GM03348 (cell line): ENCODE measurements at regions not wholly inside any gene's neighbourhood (a gene's known extent, or its start where the extent isn't known, plus 50 kb on each side); places are given as distances from the start of the nearest gene placed in this dataset.
"Not testable (repeated sequence)": the region's sequence is repeated elsewhere in the genome, so short reads cannot be mapped to it uniquely, and the experiment has no call there.

ENCODE experiments used
- DNase-seq: peaks from one replicate; pipeline ENCODE4 v3.0.0; 2012; ENCODE audit warnings: low spot score

- no peak for DNase-seq
Observed at GRCh38 chr3:144524531-144524930, 552.9 kb downstream of the DIPK2A start.

DNA sequence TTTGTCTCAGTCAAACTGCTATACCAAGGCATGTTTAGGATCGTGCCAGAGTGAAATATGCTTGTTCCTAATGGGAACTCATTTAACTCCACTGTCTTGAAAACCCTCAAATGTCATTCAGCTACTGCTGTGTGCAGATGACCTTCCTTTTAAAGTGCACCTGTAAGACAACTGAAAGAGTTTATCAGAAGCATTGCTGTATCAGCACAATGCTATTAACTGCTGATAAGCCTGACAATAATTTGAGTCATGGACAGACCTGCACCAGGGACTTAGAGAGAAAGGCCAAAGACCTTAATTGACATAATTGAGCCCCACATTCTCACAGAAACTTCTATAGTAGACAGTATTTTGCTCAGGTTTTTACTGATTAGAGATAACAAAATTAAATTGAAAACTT, 557.9 kb downstream of the DIPK2A start:
- DNase-seq: no peak

DNA sequence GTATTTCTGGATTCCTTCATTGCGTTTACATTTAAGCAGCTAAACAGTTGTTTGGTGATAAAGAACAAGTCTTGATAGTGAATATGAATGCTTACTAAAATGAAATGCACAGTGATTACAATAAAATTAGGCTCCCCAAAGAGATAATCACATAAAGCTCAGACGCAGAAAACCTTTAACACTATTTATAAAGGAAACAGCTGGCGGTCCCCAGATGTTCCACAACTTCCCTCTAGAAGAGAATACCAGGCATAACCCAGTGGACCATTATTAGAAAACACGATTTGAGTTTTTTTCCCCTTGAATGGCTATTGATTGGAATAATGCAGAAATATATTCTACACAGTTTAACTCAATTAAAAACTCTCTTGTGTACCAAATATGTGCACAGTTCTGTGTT, 573.2 kb downstream of the DIPK2A start:
- no peak for DNase-seq

- no peak for DNase-seq
Observed at GRCh38 chr3:144546539-144546938, 574.9 kb downstream of the DIPK2A start.

DNA sequence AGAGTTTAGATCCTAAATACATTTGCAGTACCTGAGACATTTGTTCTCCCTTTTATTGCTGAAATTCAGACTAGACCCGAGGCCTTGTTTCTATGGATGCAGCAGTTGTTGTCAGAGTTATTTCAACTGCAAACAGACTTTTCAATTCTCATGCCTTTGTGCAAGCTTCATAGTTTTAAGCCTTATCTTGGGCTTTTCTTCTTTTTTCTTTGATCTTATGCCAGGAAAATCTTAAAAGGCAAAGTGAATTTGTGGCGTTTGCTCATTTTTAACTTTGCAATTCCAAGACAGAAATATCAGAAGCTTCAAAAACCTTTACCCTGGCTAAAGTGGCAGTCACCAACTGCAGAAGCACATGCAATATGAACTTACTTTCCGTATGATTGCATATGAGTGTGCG, 576.7 kb downstream of the DIPK2A start:
- DNase-seq: no peak

- no peak for DNase-seq
Observed at GRCh38 chr3:144549166-144549565, 577.5 kb downstream of the DIPK2A start.

DNA sequence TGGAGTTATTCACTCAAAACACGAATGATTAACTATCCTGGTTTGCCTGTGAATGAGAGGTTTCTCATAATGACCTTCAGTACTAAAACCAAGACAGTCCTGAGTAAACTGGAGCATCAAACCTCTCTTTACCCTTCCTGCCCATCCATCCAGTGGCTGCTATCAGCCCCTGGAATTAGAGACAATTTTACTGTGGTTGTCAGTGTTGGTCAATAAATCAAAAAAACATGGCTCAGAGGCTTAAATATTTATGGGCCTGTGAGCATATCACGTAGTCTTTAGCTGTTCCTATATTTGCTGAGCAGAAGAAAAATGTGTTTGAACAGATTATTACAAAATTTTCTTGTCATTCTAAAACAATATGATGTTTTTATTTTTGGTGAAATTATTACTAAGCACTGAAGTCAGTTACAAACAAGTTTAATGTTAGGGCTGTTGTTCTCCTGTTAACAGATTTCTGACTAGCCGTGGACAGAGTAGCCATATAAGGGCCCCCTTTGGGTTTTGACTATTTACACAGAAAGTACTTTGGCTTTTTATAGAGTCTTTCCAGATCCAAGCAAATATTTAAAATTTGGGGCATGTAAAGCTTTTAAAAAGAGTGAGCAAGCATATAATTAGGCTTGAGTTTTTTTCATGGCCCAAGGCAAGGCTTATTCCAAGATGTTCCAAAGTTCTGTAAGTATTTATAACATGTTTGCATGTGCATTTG, 580.9 kb downstream of the DIPK2A start:
- DNase-seq: no peak

DNA sequence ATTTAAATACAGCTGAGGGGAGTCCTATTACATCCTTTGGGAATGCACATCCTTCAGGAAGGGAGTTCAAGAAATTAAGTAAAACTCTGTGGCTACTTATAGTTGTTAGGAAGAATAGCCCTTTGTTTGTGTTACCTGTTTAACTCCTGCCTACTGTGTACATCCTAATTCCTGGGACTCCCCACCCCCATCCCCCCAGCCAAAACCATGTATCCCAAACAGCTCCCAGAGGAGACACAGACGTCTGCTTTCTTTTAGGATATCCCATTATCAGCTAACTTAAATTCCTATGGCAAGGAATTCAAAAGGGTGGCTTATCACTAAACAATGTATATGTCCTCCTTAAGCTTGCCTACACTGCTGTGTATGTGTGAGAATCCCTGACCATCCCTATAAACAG, 581.7 kb downstream of the DIPK2A start:
- DNase-seq: no peak

GRCh38 chr3:144554889-144555288, 583.3 kb downstream of the DIPK2A start:
- no peak for DNase-seq

GRCh38 chr3:144556392-144556791, 584.8 kb downstream of the DIPK2A start:
- DNase-seq: peak; percentile 9

GRCh38 chr3:144557515-144557914, 585.9 kb downstream of the DIPK2A start:
- peak; percentile 2 for DNase-seq

DNA sequence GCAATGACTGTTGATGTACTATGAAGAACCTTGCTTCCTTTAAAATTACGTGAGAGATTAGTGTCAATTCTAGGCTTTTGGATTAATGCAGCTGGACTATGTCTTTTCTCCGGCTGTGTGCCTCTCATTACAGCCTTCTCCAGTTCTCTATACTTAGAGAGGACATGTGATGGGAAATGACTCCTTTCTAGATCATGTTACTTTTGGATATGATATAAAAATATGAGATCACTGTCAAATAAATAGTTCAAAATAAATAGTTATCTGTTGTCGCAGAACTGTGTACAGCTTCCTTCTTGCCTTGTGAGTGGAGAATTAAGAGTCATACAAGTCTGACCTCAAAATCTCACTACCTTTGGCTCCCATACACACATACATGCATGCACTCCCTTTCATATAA, 592.4 kb downstream of the DIPK2A start:
- no peak for DNase-seq

DNA sequence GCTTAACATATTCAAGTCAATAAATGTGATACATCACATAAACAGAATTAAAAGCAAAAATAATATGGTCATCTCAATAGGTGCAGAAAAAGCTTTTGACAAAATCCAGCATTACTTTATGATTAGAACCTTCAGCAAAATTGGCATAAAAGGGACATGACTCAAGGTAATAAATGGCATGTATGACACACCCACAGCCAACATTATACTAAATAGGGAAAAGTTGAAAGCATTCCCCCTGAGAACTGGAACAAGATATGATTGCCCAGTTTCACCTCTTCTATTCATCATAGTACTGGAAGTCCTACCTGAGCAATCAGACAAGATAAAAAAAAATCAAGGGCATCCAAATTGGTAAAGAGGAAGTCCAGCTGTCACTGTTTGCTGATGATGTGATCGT, 594.7 kb downstream of the DIPK2A start:
- DNase-seq: no peak

GRCh38 chr3:144569651-144570050, 598.0 kb downstream of the DIPK2A start:
- DNase-seq: no peak

GRCh38 chr3:144583871-144584270, 612.2 kb downstream of the DIPK2A start:
- no peak for DNase-seq

DNA sequence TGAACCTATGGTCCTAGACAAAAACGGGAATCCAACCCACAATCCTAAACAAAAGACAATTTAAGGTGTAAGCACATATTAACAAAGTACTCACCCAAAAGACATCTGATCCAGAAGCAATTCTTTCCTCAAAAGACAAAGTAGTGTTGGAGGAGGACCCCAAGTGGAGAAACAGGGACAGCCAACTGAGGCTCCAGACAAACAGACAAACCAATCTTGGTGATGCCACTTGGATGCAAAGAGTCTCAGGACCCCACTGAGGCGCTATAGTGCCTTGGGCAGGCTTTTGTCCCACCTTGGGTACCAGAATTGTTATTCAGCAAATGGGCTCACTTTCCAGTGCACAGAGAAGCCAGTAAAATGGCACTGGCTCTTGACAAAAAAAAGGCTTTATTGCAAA, 613.8 kb downstream of the DIPK2A start:
- no peak for DNase-seq

DNA sequence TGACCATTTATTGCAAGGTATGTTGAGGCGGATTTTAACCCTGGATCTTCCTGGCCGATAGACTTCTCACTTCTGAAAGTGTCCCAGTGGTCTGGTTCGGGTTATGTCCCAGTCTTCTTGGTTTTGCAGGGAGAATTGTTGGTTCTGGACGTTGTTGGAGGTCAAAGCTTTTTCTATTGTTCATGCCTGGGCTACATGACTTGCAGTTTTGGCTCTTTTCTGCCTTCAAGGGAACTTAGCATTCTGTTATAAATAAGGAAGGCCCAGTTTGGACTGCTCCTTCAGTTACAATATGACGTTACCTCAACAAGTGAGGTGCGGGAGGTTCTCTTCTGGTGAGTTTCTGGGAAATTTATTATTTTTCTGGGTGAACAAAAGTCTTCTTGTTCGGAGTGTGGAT, 614.3 kb downstream of the DIPK2A start:
- no peak for DNase-seq

GRCh38 chr3:144586382-144586781, 614.8 kb downstream of the DIPK2A start:
- DNase-seq: peak; percentile 22

DNA sequence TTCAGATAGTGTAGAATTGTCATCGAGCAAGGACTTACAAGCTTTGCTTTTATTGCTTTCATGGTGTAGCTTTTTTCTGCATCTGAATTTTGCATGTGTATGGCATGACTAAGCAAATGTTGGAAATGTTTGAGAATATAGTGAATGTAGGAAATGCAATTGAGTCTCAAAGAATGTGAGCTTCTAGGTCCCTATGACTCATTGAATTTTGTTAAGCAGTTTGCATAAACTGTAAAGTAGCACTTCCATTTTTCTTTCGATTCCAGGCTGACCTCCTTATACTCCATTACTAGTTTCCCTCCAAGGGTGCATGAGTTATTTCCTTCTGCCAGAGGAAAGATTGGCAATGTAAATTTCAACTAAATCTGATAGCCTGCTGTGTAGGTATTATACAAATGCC, 619.2 kb downstream of the DIPK2A start:
- peak; percentile 52 for DNase-seq

DNA sequence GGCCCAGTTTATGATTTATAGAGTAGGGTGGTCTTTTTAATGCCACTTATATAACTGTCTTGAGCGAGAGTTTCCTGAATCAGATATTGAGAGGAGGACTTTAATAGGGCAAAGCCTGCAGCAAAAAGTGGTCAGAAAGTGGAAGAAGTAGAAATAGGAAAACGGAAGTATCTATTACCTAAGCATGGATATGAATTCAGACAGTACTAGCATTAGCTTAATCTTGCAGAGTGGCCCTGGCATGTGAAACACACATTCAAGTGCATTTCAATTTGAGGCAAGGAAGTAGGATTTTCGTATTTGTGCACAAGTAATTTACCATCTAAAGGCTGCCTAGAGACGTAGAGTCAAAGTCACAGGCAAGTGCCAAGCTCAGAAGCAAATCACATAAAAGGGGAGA, 622.3 kb downstream of the DIPK2A start:
- no peak for DNase-seq

DNA sequence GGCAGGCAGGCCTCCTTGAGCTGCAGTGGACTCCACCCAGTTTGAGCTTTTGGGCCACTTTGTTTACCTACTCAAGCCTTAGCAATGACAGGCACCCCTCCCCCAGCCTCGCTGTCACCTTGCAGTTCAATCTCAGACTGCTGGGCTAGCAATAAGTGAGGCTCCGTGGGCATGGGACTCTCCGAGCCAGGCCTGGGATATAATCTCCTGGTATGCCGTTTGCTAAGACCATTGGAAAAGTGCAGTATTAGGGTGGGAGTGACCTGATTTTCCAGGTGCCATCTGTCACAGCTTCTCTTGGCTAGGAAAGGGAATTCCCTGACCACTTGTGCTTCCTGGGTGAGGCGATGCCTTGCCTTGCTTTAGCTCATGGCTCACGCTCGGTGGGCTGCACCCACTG, 648.6 kb downstream of the DIPK2A start:
- not testable (repeated sequence) for DNase-seq

DNA sequence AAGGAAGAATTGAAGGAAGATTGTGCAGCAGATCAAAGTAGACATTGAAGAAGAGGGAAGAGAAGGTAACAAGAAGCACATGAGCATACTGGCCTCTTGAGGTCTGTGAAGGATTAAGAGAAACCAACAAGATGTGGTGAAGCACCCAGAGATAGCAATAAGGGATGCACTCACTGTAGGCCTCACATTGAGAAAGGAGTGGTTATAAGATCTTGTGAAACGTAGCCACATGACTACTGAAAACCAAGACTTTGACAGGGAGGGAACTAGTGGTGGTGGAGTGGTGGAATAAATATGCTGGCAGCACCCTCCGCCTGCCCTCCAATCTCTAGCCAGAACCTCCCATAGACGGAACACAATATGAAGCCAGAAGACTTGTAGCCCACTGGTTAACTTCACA, 651.2 kb downstream of the DIPK2A start:
- DNase-seq: no peak

DNA sequence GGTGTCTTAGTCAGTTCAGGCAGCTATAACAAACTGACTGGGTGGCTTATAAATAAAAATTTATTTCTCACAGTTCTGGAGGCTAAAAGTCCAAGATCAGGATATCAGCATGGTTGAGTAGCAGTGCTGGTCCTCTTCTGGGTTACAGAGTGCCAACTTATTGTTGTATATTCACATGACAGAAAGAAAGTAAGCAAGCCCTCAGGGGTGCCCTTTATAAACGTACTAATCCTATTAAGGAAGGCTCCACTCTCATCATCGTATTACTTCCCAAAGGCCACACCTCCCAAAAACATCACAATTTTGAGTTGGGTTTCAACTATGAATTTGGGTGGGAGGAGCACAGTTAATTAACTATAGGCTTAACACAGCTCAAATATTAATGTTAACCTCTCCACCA, 653.0 kb downstream of the DIPK2A start:
- no peak for DNase-seq

- no peak for DNase-seq
Observed at GRCh38 chr3:144626835-144627234, 655.2 kb downstream of the DIPK2A start.

- no peak for DNase-seq
Observed at GRCh38 chr3:144629381-144629780, 657.8 kb downstream of the DIPK2A start.
